Spinal cord (tissue), 9 donors: ENCODE measurements at regions not wholly inside any gene's neighbourhood (a gene's known extent, or its start where the extent isn't known, plus 50 kb on each side); places are given as distances from the start of the nearest gene placed in this dataset.

Experiments used
- DNase-seq, 6 donors: peaks; one replicate each; pipeline versions ENCODE4 v3.0.0 to v3.0.0-alpha.2; 2013 to 2015; ENCODE audit warnings: low spot score in 6 of 6, low read depth in 4 of 6
- H3K27ac ChIP-seq: one replicate; pipeline ENCODE4 v1.5.1; 2013; ENCODE audit warnings: low read depth, low read length, control low read depth
- H3K27me3 ChIP-seq: one replicate; pipeline ENCODE4 v1.6.1; 2013; ENCODE audit warnings: low read length; ENCODE audit not compliant: control insufficient read depth, insufficient read depth
- H3K36me3 ChIP-seq: one replicate; pipeline ENCODE4 v1.6.1; 2013; ENCODE audit warnings: low read length; ENCODE audit not compliant: control insufficient read depth, insufficient read depth
- H3K4me1 ChIP-seq: one replicate; pipeline ENCODE4 v1.6.1; 2013; ENCODE audit warnings: low read length; ENCODE audit not compliant: control insufficient read depth, insufficient read depth
- H3K4me3 ChIP-seq: one replicate; pipeline ENCODE4 v1.5.1; 2013; ENCODE audit warnings: low read depth, low read length, control low read depth
- H3K9me3 ChIP-seq: one replicate; pipeline ENCODE4 v1.6.1; 2013; ENCODE audit warnings: low read length; ENCODE audit not compliant: control insufficient read depth, insufficient read depth
- WGBS: methylation state at CpG from one replicate; pipeline ENCODE4 v1.1.5; 2013; ENCODE audit warnings: missing lambda C conversion rate; ENCODE audit not compliant: insufficient coverage; 5-methylcytosine and 5-hydroxymethylcytosine counted together
- donor health status: healthy.

DNA sequence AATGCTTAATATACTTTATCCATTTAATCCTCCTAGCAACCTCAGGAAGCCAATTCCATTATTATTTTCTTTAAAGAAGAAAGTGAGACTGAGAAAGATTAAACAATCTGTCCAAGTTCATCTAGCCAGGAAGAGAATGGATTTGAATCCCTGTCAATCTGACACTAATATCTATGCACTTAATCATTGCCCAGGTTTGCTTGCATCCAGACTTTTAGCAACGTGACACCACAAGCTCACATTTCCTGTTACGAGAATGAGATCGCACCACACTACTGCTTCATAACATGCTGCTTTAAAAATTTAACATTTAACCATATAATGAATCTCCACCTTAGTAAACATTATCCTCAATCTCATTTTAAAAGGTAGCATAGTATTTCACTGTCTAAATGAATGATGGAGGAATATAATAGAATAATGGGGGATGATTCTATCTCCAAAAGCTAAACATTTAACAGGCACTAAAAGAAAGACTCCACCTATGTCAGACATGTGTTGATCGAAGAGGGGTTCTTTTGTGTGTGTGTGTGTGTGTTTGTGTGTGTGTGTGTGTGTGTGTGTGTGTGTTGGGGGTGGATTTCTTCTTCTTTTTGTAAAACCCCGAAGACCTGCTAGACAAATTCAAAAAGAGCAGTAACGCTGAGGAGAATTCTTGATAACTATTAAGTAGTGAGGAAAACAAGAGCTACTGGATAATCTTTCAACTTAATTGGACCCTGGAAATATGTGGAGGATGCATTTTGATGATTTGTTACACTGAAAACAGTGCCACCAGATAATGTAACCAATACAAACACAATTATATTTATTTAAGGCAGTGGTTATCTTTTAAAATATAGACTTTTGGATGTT, 138.7 kb upstream of the NR3C1 start:
- Histone ChIP-seq H3K27me3 (no peaks in the 10 kb centered on the region), H3K27ac (no peak overlapping the region), H3K4me3 (no peak overlapping the region), H3K9me3 (no peaks in the 10 kb centered on the region), H3K36me3 (no peaks in the 10 kb centered on the region), H3K4me1 (no peaks in the 10 kb centered on the region)
- peak in 1 of 6 donors; percentile 38 for DNase-seq
- WGBS: 68% methylated on average over 4 of the region's 6 CpGs

DNA sequence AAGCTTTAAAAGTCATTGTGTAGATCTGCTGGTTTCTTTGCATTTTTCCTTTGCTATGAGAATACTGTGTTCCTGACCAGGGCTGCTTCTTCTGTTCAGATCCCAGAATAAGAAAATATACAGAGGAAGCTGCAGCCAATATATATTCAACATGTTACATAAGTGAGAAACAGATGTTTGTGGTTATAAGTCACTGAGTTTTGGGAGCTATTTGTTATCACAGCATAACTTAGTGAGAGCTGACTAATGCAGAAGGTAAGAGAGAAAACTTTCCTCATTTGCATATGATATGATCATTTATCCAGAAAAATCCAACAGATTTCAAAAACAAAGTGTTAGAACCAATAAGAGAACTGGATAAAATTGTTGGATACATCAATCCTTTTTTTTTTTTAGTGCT, 136.3 kb upstream of the NR3C1 start:
- Histone ChIP-seq H3K4me3 (no peak overlapping the region), H3K36me3 (no peaks in the 10 kb centered on the region), H3K27ac (no peak overlapping the region), H3K9me3 (no peaks in the 10 kb centered on the region), H3K27me3 (no peaks in the 10 kb centered on the region), H3K4me1 (no peaks in the 10 kb centered on the region)
- DNase-seq: no peak

DNA sequence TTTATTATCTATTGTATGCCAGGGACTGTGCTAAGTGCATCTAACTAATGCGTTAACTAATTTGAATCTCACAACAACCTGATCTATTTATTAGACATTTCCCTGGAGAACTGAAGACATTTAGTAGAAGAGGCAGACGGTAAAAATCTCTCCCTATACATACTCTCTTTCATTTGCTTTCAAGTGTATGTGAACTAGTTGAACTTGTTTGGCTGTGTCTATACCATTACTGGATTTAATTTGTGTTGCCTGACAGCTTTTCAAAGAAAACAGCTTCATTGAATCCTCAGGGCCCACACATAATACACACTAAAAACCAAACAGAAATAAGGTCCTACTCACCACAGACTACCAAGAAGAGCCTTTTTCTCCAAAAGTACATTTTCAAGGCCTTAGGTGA, 133.6 kb upstream of the NR3C1 start:
- Histone ChIP-seq H3K36me3 (no peaks in the 10 kb centered on the region), H3K4me3 (no peak overlapping the region), H3K4me1 (no peaks in the 10 kb centered on the region), H3K9me3 (no peaks in the 10 kb centered on the region), H3K27me3 (no peaks in the 10 kb centered on the region), H3K27ac (no peak overlapping the region)
- no peak for DNase-seq
- no CpG with 5 or more reads among the region's 2 CpGs for WGBS

DNA sequence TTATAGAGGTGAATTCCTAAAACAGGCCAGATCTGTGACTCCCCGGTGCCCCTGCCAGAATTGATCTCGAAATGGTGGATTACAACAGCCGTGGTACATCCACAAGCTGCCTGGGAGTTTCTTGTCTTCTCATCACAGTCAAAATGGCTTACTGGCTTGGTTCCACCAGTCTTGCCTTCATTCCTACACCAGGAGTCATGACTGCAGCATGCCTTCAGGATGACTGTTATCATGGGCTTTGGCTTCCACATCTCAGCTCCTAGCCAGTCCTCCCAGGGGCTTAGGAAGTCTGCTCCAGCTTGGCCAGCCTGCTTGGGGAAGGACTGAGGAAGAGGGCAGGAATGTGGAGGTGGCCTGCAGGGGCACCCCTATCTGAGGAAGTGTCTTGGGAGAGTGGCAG, 132.9 kb upstream of the NR3C1 start:
- Histone ChIP-seq H3K4me1 (no peaks in the 10 kb centered on the region), H3K36me3 (no peaks in the 10 kb centered on the region), H3K4me3 (no peak overlapping the region), H3K9me3 (no peaks in the 10 kb centered on the region), H3K27ac (no peak overlapping the region), H3K27me3 (no peaks in the 10 kb centered on the region)
- WGBS: 100% methylated on average over 3 of the region's 3 CpGs
- DNase-seq: no peak

DNA sequence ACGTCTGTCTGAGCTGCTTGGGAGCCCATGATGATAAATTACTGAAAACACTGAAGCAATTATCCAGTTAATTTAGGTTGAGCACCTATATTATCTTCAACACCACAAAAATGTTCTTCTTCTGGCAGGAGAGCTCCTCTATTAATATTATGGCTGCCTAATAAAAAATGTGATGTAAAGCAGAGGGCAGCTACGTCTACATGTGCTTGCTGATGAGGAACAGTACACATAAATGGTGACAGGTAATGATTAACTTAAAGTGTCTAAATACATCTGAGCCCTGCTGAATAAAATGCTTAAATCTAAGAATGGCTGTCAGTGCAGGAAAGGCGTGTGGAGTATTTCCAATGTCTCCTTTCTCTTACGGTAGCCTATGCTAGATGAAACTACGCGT, 131.3 kb upstream of the NR3C1 start:
- Histone ChIP-seq H3K27me3 (no peaks in the 10 kb centered on the region), H3K4me3 (no peak overlapping the region), H3K27ac (no peak overlapping the region), H3K4me1 (no peaks in the 10 kb centered on the region), H3K36me3 (no peaks in the 10 kb centered on the region), H3K9me3 (no peaks in the 10 kb centered on the region)
- WGBS: 97% methylated on average over 4 of the region's 6 CpGs
- DNase-seq: no peak

DNA sequence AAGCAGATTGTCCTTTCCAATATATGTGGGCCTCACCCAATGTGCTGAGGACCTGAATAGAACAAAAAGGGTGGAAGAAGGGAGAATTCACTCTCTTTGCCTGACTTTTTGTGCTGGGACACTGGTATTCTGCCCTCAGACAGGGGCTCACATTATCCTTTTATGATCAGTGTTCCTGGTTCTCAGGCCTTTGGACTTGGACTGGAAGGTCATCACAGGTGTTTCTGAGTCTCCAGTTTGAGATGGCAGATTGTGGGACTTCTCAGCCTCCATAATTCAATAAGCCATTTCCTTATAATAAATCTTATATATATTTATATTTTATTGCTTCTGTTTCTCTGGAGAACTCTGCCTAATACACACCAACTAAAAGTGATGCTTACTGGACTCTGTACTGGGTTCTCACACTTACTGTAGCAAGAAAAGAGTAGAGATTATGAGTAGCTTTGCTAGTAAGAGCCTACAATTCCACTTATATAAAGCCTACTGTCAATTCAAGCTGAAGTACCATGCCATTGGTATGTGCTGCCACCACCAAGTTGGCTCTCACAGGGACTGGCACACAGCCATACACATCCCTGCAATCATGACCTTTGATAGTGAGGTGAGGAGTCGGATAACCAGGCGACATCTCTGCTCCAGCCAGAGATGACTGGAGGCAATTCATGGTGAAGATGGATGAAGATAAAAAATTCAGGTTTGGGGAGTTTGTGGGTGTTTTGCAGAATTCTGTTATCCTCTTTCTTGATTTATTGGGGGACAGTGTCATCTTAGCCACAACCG, 130.7 kb upstream of the NR3C1 start:
- H3K27ac ChIP-seq: no peak overlapping the region
- no peaks in the 10 kb centered on the region for H3K27me3 ChIP-seq
- 100% methylated on average over 2 of the region's 3 CpGs for WGBS
- H3K4me1 ChIP-seq: no peaks in the 10 kb centered on the region
- H3K36me3 ChIP-seq: no peaks in the 10 kb centered on the region
- no peak for DNase-seq
- H3K9me3 ChIP-seq: no peaks in the 10 kb centered on the region
- no peak overlapping the region for H3K4me3 ChIP-seq

DNA sequence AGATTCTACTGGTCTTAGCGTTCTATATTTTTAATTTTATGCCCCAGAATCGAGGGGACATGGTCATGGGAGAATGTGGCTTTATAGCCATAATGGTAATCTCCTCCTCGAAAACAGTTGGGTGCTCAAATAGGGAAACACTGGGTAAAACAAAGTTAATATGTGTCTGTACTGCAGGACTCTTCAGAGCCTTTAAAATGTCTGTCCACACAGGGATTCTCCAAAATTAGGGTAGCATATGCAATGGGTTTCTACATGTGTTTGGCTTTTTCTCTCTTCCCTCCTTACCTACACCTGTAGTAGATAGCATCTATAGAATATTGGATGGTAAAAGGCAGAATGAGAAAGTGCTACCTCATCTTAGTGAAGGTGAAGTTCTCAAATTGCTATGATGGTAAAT, 130.0 kb upstream of the NR3C1 start:
- Histone ChIP-seq H3K27me3 (no peaks in the 10 kb centered on the region), H3K4me3 (no peak overlapping the region), H3K4me1 (no peaks in the 10 kb centered on the region), H3K27ac (no peak overlapping the region), H3K9me3 (no peaks in the 10 kb centered on the region), H3K36me3 (no peaks in the 10 kb centered on the region)
- no CpG with 5 or more reads among the region's 3 CpGs for WGBS
- no peak for DNase-seq

DNA sequence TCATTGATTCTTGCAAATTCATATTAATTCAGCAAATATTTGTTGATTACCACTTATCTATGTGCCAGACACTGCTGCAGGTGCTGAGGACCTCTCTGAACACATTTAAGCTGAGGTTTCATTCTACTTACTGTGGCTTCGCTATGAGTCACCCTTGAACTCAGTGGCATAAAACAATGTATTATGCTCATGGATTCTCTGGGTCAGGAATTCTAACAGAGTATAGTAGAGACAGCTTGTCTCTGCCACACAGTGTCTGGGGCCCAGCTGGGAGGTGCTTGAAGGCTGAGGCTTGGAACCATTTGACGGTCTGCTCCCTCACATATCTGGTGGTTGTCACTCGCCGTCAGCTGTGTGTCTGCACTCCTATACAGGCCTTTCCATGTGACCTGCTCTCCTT, 124.3 kb upstream of the NR3C1 start:
- Histone ChIP-seq H3K9me3 (no peaks in the 10 kb centered on the region), H3K4me1 (no peaks in the 10 kb centered on the region), H3K36me3 (no peaks in the 10 kb centered on the region), H3K27me3 (no peaks in the 10 kb centered on the region), H3K27ac (no peak overlapping the region), H3K4me3 (no peak overlapping the region)
- WGBS: 88% methylated on average over 4 of the region's 4 CpGs
- no peak for DNase-seq

DNA sequence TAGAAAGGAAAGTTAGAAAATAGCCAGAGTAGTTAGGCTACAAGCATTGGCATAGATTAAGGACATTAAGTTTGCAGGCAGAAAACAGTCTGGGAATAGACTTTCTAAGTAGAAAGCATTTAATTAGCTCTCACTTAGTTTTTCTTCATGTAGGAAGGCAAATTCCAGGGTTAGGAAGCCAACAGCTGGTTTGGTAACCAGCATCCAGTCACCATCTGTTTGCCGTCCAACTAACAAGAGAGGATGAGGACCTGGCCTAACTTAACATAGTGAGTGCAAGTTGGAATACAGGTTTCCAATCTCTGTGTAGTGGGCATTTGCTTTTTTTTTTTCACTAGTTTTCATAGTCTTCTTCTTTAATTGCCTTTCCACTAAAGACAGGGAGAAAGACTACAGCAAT, 121.7 kb upstream of the NR3C1 start:
- Histone ChIP-seq H3K4me1 (peaks cover 5% of the 10 kb centered on the region), H3K27me3 (no peaks in the 10 kb centered on the region), H3K4me3 (no peak overlapping the region), H3K9me3 (no peaks in the 10 kb centered on the region), H3K36me3 (no peaks in the 10 kb centered on the region), H3K27ac (no peak overlapping the region)
- WGBS: 100% methylated on average over 1 of the region's 1 CpG
- no peak for DNase-seq
